B cell (primary cell): ENCODE measurements at regions not wholly inside any gene's neighbourhood (a gene's known extent, or its start where the extent isn't known, plus 50 kb on each side); places are given as distances from the start of the nearest gene placed in this dataset.

Source experiments
- ATAC-seq: fragments of 200-7000 bp; cut with Tn5 transposase; one replicate; pipeline ENCODE4 v1.10.0; 2021; ENCODE audit warnings: low read depth, mild to moderate bottlenecking, moderate number of reproducible peaks, moderate library complexity
- CTCF ChIA-PET: fragments of 350-600 bp; sonication (Branson Sonifier 250); formaldehyde crosslinking; loops from one replicate; lab custom pipeline; 2021; ENCODE audit warnings: antibody characterized with exemption, inconsistent platforms; lab: Charles Lee
- POLR2A ChIA-PET: fragments of 350-600 bp; sonication (Branson Sonifier 250); formaldehyde crosslinking; loops from one replicate; lab custom pipeline; 2021; ENCODE audit warnings: antibody characterized with exemption; lab: Charles Lee
- DNase-seq: peaks from one replicate; pipeline ENCODE4 v3.0.0; 2013
- H2AFZ ChIP-seq: 2 replicates; pipeline ENCODE4 v1.6.1; 2012; ENCODE audit warnings: mild to moderate bottlenecking, low read depth, low read length; ENCODE audit not compliant: insufficient read depth, poor library complexity, severe bottlenecking
- H3K27ac ChIP-seq, 2 donors: 1 replicate in 1 of 2; 2 replicates in 1 of 2; pipeline ENCODE4 v1.5.1; 2012 to 2013; ENCODE audit warnings: low read length in 2 of 2, mild to moderate bottlenecking in 2 of 2, moderate library complexity in 1 of 2
- H3K27me3 ChIP-seq, 4 experiments: fragments of 200-600 bp in 1 of 4; sonication (generic) in 1 of 4; replicated peaks in 1 of 4; 1 replicate in 2 of 4; 2 replicates in 2 of 4; pipeline versions ENCODE4 v1.6.1 to v1.7.0; 2013 to 2016; ENCODE audit warnings: low read length in 3 of 4, mild to moderate bottlenecking in 2 of 4, mixed read lengths in 1 of 4, moderate library complexity in 1 of 4; ENCODE audit not compliant: insufficient read depth in 4 of 4, control insufficient read depth in 3 of 4; ENCODE audit errors: control extremely low read depth in 1 of 4
- H3K36me3 ChIP-seq, 2 experiments: replicated peaks in 1 of 2; 1 replicate in 1 of 2; 2 replicates in 1 of 2; pipeline versions ENCODE4 v1.6.1 to v1.7.1; 2013; ENCODE audit warnings: low read length in 1 of 2; ENCODE audit not compliant: insufficient read depth in 2 of 2, control insufficient read depth in 1 of 2; ENCODE audit errors: control extremely low read depth in 1 of 2, extremely low read depth in 1 of 2
- H3K4me1 ChIP-seq, 2 donors: fragments of 200-600 bp in 1 of 2; sonication (generic) in 1 of 2; 1 replicate in 1 of 2; 2 replicates in 1 of 2; pipeline versions ENCODE4 v1.5.1 to v1.6.1; 2013 to 2017; ENCODE audit warnings: low read length in 2 of 2; ENCODE audit not compliant: control insufficient read depth in 2 of 2, insufficient read depth in 2 of 2
- H3K4me2 ChIP-seq: replicated peaks from 2 replicates; pipeline ENCODE3; 2012; ENCODE audit warnings: mild to moderate bottlenecking, low read depth, low read length; ENCODE audit not compliant: poor library complexity, severe bottlenecking
- H3K4me3 ChIP-seq, 5 experiments: fragments of 200-600 bp in 1 of 5; sonication (generic) in 1 of 5; 1 replicate in 3 of 5; 2 replicates in 2 of 5; pipeline versions ENCODE4 v1.5.1 to v1.7.0; 2011 to 2016; ENCODE audit warnings: low read length in 4 of 5, mild to moderate bottlenecking in 4 of 5, low read depth in 2 of 5, control low read depth in 1 of 5, moderate library complexity in 1 of 5; ENCODE audit not compliant: insufficient read depth in 1 of 5; ENCODE audit errors: control extremely low read depth in 1 of 5, extremely low read depth in 1 of 5
- H3K79me2 ChIP-seq: fragments of 200-600 bp; sonication (generic); one replicate; pipeline ENCODE4 v1.6.0; 2016; ENCODE audit warnings: low read length; ENCODE audit not compliant: control insufficient read depth, insufficient read depth
- H3K9ac ChIP-seq: fragments of 200-600 bp; sonication (generic); 2 replicates; pipeline ENCODE4 v1.6.1; 2017; ENCODE audit warnings: mild to moderate bottlenecking, low read length, moderate library complexity
- H3K9me3 ChIP-seq, 3 donors: one replicate each; pipeline versions ENCODE4 v1.6.1 to v1.7.1; 2013; ENCODE audit warnings: low read length in 2 of 3; ENCODE audit not compliant: control insufficient read depth in 2 of 3, insufficient read depth in 1 of 3; ENCODE audit errors: control extremely low read depth in 1 of 3
- H4K20me1 ChIP-seq: 2 replicates; pipeline ENCODE4 v1.6.0; 2012; ENCODE audit warnings: mild to moderate bottlenecking, low read length; ENCODE audit not compliant: insufficient read depth, control insufficient read depth, poor library complexity, severe bottlenecking
- H3K27ac Mint-ChIP-seq: one replicate; pipeline ENCODE4 v1.8.0; 2021; ENCODE audit warnings: mixed read lengths
- H3K27me3 Mint-ChIP-seq: one replicate; pipeline ENCODE4 v1.8.0; 2021; ENCODE audit warnings: mixed read lengths
- H3K4me1 Mint-ChIP-seq: one replicate; pipeline ENCODE4 v1.8.0; 2021; ENCODE audit warnings: mixed read lengths
- H3K4me3 Mint-ChIP-seq: one replicate; pipeline ENCODE4 v1.8.0; 2021; ENCODE audit warnings: mixed read lengths
- H3K9me3 Mint-ChIP-seq: one replicate; pipeline ENCODE4 v1.8.0; 2022; ENCODE audit warnings: mixed read lengths; ENCODE audit not compliant: insufficient read depth
- CTCF ChIP-seq: fragments of 200-600 bp; IDR thresholded peaks from one replicate; pipeline ENCODE4 v1.8.0; 2022; ENCODE audit warnings: antibody characterized with exemption, mild to moderate bottlenecking
- EZH2 ChIP-seq: IDR thresholded peaks from 2 replicates; pipeline ENCODE4 v1.6.1; 2012; ENCODE audit warnings: borderline replicate concordance, low read depth, mild to moderate bottlenecking, moderate library complexity, low read length; ENCODE audit not compliant: insufficient read depth, poor library complexity, severe bottlenecking
- WGBS: methylation state at CpG from one replicate; pipeline ENCODE4 v1.1.5; 2013; ENCODE audit warnings: missing lambda C conversion rate; ENCODE audit not compliant: insufficient coverage; 5-methylcytosine and 5-hydroxymethylcytosine counted together
- intact Hi-C: fragments of 100-400 bp; cut with micrococcal nuclease; formaldehyde crosslinking; loops from one replicate; pipeline ENCODE4 v1.10.0; 2022

DNA sequence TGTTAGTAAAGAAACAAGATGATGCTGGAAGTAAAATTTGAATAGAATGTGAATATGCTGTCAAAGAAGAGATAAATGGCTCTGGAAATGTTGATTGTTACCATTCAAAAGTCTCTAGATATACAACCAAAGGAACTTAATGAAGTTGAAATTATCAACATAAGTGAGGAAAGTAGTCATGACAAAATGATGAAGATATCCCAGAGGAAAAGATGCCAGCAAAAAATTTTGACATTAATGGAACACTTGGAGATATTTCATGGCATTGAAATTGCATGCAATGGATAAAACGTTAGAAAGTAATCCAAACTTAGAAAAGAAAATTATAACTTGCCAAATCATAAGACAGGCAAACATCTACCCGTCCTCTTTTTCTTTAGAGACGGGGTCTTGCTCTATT, 154.5 kb upstream of the OLFM3 start:
- H2AFZ ChIP-seq = no peak overlapping the region
- no peak for ATAC-seq
- Mint-ChIP-seq H3K4me3 (no peak overlapping the region), H3K27ac (no peak overlapping the region), H3K4me1 (no peaks in the 10 kb centered on the region), H3K9me3 (no peaks in the 10 kb centered on the region), H3K27me3 (no peaks in the 10 kb centered on the region)
- H3K9ac ChIP-seq = no peak overlapping the region
- no peaks in the 10 kb centered on the region for H3K27me3 ChIP-seq
- H3K4me2 ChIP-seq = no peak overlapping the region
- no peaks in the 10 kb centered on the region for H4K20me1 ChIP-seq
- no peaks in the 10 kb centered on the region for H3K4me1 ChIP-seq
- ChIA-PET CTCF (no interaction called here), POLR2A (no interaction called here)
- no peak overlapping the region for H3K27ac ChIP-seq
- intact Hi-C loops = no loop called here
- DNase-seq = no peak
- H3K9me3 ChIP-seq = no peaks in the 10 kb centered on the region
- WGBS = 100% methylated on average over 1 of the region's 3 CpGs
- no peak for TF ChIP-seq EZH2
- no peak for TF ChIP-seq CTCF
- no peaks in the 10 kb centered on the region for H3K79me2 ChIP-seq
- no peaks in the 10 kb centered on the region for H3K36me3 ChIP-seq
- no peak overlapping the region for H3K4me3 ChIP-seq

GRCh38 chr1:102120910-102121309, 124.2 kb upstream of the OLFM3 start:
- ATAC-seq (no peak), DNase-seq (no peak)
- Histone ChIP-seq H3K4me1 (no peaks in the 10 kb centered on the region), H3K9me3 (peaks cover 0 to 6% (median 0%) of the 10 kb centered on the region in 3 donors), H3K4me2 (no peak overlapping the region), H3K27me3 (no peaks in the 10 kb centered on the region), H3K79me2 (no peaks in the 10 kb centered on the region), H4K20me1 (no peaks in the 10 kb centered on the region), H3K4me3 (no peak overlapping the region), H3K27ac (no peak overlapping the region), H2AFZ (no peak overlapping the region), H3K9ac (no peak overlapping the region), H3K36me3 (no peaks in the 10 kb centered on the region)
- no peak for TF ChIP-seq EZH2
- TF ChIP-seq CTCF = no peak
- Mint-ChIP-seq H3K27me3 (no peaks in the 10 kb centered on the region), H3K4me3 (no peak overlapping the region), H3K9me3 (no peaks in the 10 kb centered on the region), H3K27ac (no peak overlapping the region), H3K4me1 (no peaks in the 10 kb centered on the region)
- POLR2A ChIA-PET = no interaction called here
- 86% methylated on average over 4 of the region's 4 CpGs for WGBS
- CTCF ChIA-PET = no interaction called here
- intact Hi-C loops = no loop called here
